ENCODE measurements at regions not wholly inside any gene's neighbourhood (a gene's known extent, or its start where the extent isn't known, plus 50 kb on each side); places are given as distances from the start of the nearest gene placed in this dataset.

- H3K9me1 ChIP-seq (ENCODE audit: insufficient read depth, low read length) = no peaks in the 10 kb centered on the region
- no peak overlapping the region for H2BK5ac ChIP-seq (ENCODE audit: low read depth, low read length, poor library complexity, severe bottlenecking)
- no peak overlapping the region for H4K8ac ChIP-seq (ENCODE audit: low read depth in 2 of 2, low read length in 2 of 2)
- ChIA-PET CTCF (no interaction called here), POLR2A (ENCODE audit: unreplicated experiment) (no interaction called here)
- no peak overlapping the region for H3K14ac ChIP-seq (replicated peaks; ENCODE audit: low read depth, low read length)
- H3K27ac ChIP-seq (ENCODE audit: insufficient read depth, low read length) = no peak overlapping the region
- H3K23ac ChIP-seq (ENCODE audit: low read depth, low read length) = no peak overlapping the region
- intact Hi-C loops (cut with micrococcal nuclease) = loop anchor here (5.0 to 10.0 kb wide), 4 partner anchors 229 to 1771 kb away; no protein-coding TSS in a partner anchor
- no peak overlapping the region for H3K9ac ChIP-seq (ENCODE audit: low read depth, low read length)
- H2BK20ac ChIP-seq (ENCODE audit: low read depth, low read length) = no peak overlapping the region
- H3K4ac ChIP-seq (ENCODE audit: low read depth, low read length) = no peak overlapping the region
- H3K79me1 ChIP-seq (ENCODE audit: low read depth in 1 of 2, low read length in 2 of 2) = no peaks in the 10 kb centered on the region
- no peak overlapping the region for H4K91ac ChIP-seq (ENCODE audit: insufficient read depth, low read depth, low read length)
- dilution Hi-C loops (cut with HindIII; ENCODE audit: low sequenced_read_pairs, unreplicated experiment) = no loop called here
- in situ Hi-C loops (cut with MboI; ENCODE audit: low sequenced_read_pairs) = no loop called here
- H2AFZ ChIP-seq (replicated peaks; ENCODE audit: low read length, poor library complexity) = no peak overlapping the region
- H2BK120ac ChIP-seq (ENCODE audit: low read depth, low read length) = no peak overlapping the region
- no peak overlapping the region for H2AK5ac ChIP-seq (ENCODE audit: low read depth, low read length)
- no peak overlapping the region for H3K18ac ChIP-seq (ENCODE audit: low read depth, low read length)
- no CpG with 5 or more reads among the region's 5 CpGs for WGBS, 2 experiments (ENCODE audit: extremely low coverage in 2 of 2, insufficient read length in 1 of 2)
- peak; percentile 24; the same call in 1 of the 2 replicates for ATAC-seq (ENCODE audit: low read depth)
- H3K4me1 ChIP-seq (ENCODE audit: control insufficient read depth, insufficient read depth, low read length) = no peaks in the 10 kb centered on the region
- no peak overlapping the region for H2AK9ac ChIP-seq (replicated peaks; ENCODE audit: low read depth, low read length, poor library complexity)
- TF ChIP-seq, protein P1, sequence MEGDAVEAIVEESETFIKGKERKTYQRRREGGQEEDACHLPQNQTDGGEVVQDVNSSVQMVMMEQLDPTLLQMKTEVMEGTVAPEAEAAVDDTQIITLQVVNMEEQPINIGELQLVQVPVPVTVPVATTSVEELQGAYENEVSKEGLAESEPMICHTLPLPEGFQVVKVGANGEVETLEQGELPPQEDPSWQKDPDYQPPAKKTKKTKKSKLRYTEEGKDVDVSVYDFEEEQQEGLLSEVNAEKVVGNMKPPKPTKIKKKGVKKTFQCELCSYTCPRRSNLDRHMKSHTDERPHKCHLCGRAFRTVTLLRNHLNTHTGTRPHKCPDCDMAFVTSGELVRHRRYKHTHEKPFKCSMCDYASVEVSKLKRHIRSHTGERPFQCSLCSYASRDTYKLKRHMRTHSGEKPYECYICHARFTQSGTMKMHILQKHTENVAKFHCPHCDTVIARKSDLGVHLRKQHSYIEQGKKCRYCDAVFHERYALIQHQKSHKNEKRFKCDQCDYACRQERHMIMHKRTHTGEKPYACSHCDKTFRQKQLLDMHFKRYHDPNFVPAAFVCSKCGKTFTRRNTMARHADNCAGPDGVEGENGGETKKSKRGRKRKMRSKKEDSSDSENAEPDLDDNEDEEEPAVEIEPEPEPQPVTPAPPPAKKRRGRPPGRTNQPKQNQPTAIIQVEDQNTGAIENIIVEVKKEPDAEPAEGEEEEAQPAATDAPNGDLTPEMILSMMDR (conservative IDR thresholded peaks at IDR 0.05; ENCODE audit: low read depth, low read length) = peak; percentile 42
- TF ChIP-seq, protein P2, sequence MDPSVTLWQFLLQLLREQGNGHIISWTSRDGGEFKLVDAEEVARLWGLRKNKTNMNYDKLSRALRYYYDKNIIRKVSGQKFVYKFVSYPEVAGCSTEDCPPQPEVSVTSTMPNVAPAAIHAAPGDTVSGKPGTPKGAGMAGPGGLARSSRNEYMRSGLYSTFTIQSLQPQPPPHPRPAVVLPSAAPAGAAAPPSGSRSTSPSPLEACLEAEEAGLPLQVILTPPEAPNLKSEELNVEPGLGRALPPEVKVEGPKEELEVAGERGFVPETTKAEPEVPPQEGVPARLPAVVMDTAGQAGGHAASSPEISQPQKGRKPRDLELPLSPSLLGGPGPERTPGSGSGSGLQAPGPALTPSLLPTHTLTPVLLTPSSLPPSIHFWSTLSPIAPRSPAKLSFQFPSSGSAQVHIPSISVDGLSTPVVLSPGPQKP (IDR thresholded peaks at IDR 0.05; ENCODE audit: borderline replicate concordance, low read depth, low read length) = no peak
- no peak for TF ChIP-seq RCOR1 (IDR thresholded peaks at IDR 0.05; ENCODE audit: insufficient replicate concordance, low read length)
- no peak for TF ChIP-seq BHLHE40 (IDR thresholded peaks at IDR 0.05; ENCODE audit: low read depth, low read length)
- TF ChIP-seq CHD1 (IDR thresholded peaks at IDR 0.05; ENCODE audit: low read depth, low read length) = no peak
- TF ChIP-seq, protein P3, sequence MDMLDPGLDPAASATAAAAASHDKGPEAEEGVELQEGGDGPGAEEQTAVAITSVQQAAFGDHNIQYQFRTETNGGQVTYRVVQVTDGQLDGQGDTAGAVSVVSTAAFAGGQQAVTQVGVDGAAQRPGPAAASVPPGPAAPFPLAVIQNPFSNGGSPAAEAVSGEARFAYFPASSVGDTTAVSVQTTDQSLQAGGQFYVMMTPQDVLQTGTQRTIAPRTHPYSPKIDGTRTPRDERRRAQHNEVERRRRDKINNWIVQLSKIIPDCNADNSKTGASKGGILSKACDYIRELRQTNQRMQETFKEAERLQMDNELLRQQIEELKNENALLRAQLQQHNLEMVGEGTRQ (IDR thresholded peaks at IDR 0.05; ENCODE audit: low read depth, low read length) = no peak
- peak; percentile 29 for TF ChIP-seq RAD21 (IDR thresholded peaks at IDR 0.05; ENCODE audit: low read length)
- TF ChIP-seq MXI1 (IDR thresholded peaks at IDR 0.05; ENCODE audit: borderline replicate concordance, low read depth, low read length) = no peak
- no peak for TF ChIP-seq RFX5 (IDR thresholded peaks at IDR 0.05; ENCODE audit: low read depth, low read length)
- peak; percentile 15; the same call in 1 of the 2 replicates for TF ChIP-seq SMC3 (IDR thresholded peaks at IDR 0.05; ENCODE audit: low read depth, low read length)
- no peak for TF ChIP-seq MAFK (IDR thresholded peaks at IDR 0.05; ENCODE audit: low read depth, low read length)
- no peak for TF ChIP-seq CEBPB (IDR thresholded peaks at IDR 0.05; ENCODE audit: low read depth, low read length)
- TF ChIP-seq POLR2A (IDR thresholded peaks at IDR 0.05; ENCODE audit: low read depth, low read length) = no peak
- TF ChIP-seq FOS (IDR thresholded peaks at IDR 0.05; ENCODE audit: low read depth, low read length) = no peak
- no peak for TF ChIP-seq NFE2L2 (IDR thresholded peaks at IDR 0.05; ENCODE audit: low read depth, low read length)
- no peak for TF ChIP-seq MAZ (IDR thresholded peaks at IDR 0.05; ENCODE audit: borderline replicate concordance, low read depth, low read length)
- no peak overlapping the region for H2BK15ac ChIP-seq (ENCODE audit: low read depth, low read length)
- H4K20me1 ChIP-seq (ENCODE audit: insufficient read depth, low read length) = no peaks in the 10 kb centered on the region
- BruUV-seq (replicated peaks) = no TSS peak
- no peak overlapping the region for H3K4me3 ChIP-seq (ENCODE audit: insufficient read depth, low read depth, low read length)
- no peaks in the 10 kb centered on the region for H3K27me3 ChIP-seq (ENCODE audit: control insufficient read depth, insufficient read depth, low read length)
- H3K56ac ChIP-seq (ENCODE audit: extremely low read depth, insufficient read depth, low read length) = no peak overlapping the region
- no peak for DNase-seq
- H3K4me2 ChIP-seq (ENCODE audit: low read depth, low read length) = no peak overlapping the region
- no peaks in the 10 kb centered on the region for H3K9me3 ChIP-seq (ENCODE audit: control insufficient read depth, insufficient read depth, low read length)
- H3K36me3 ChIP-seq (ENCODE audit: control insufficient read depth, insufficient read depth, low read length) = no peaks in the 10 kb centered on the region
- no peak overlapping the region for H4K5ac ChIP-seq (ENCODE audit: low read depth, low read length)
Measured at GRCh38 chr10:106175760-106176377, 988.6 kb downstream of the SORCS1 start.
